NCI-H128 (cell line): ENCODE measurements at regions not wholly inside any gene's neighbourhood (a gene's known extent, or its start where the extent isn't known, plus 50 kb on each side); places are given as distances from the start of the nearest gene placed in this dataset.
"Not testable (repeated sequence)": the region's sequence is repeated elsewhere in the genome, so short reads cannot be mapped to it uniquely, and the experiment has no call there.

Experiments
- DNase-seq: peaks from one replicate; lab custom pipeline; 2025; ENCODE audit not compliant: unreplicated experiment; lab: John Stamatoyannopoulos, UW

- DNase-seq: not testable (repeated sequence)
These were observed 77.5 kb upstream of the RUNX3 start for GRCh38 chr1:25007390-25008191.

- no peak for DNase-seq
These were observed 76.7 kb upstream of the RUNX3 start for GRCh38 chr1:25006770-25007169.

- DNase-seq: no peak
These were observed 74.3 kb upstream of the RUNX3 start for GRCh38 chr1:25004355-25004754.

- no peak for DNase-seq
These were observed 73.5 kb upstream of the RUNX3 start for GRCh38 chr1:25003457-25004190.

GRCh38 chr1:25003000-25003399 lies 72.9 kb upstream of the RUNX3 start:
- no peak for DNase-seq

GRCh38 chr1:25001125-25001915 lies 71.2 kb upstream of the RUNX3 start:
- DNase-seq: no peak

GRCh38 chr1:24999906-25000305 lies 69.8 kb upstream of the RUNX3 start:
- no peak for DNase-seq

GRCh38 chr1:24999426-24999825 lies 69.3 kb upstream of the RUNX3 start:
- no peak for DNase-seq

- no peak for DNase-seq
These were observed 68.6 kb upstream of the RUNX3 start for GRCh38 chr1:24998563-24999245.

GRCh38 chr1:24996983-24997893 lies 67.2 kb upstream of the RUNX3 start:
- no peak for DNase-seq

GRCh38 chr1:24996456-24996855 lies 66.4 kb upstream of the RUNX3 start:
- DNase-seq: no peak

- DNase-seq: no peak
These were observed 65.6 kb upstream of the RUNX3 start for GRCh38 chr1:24995661-24996060.

GRCh38 chr1:24995140-24995539 lies 65.1 kb upstream of the RUNX3 start:
- DNase-seq: no peak

- DNase-seq: no peak
These were observed 64.0 kb upstream of the RUNX3 start for GRCh38 chr1:24993871-24994580.

GRCh38 chr1:24992761-24993211 lies 62.7 kb upstream of the RUNX3 start:
- DNase-seq: no peak

GRCh38 chr1:24992124-24992760 lies 62.2 kb upstream of the RUNX3 start:
- no peak for DNase-seq

- no peak for DNase-seq
These were observed 61.6 kb upstream of the RUNX3 start for GRCh38 chr1:24991697-24992096.

GRCh38 chr1:24990779-24991641 lies 60.9 kb upstream of the RUNX3 start:
- no peak for DNase-seq
